ENCODE measurements at regions not wholly inside any gene's neighbourhood (a gene's known extent, or its start where the extent isn't known, plus 50 kb on each side); places are given as distances from the start of the nearest gene placed in this dataset.

DNA sequence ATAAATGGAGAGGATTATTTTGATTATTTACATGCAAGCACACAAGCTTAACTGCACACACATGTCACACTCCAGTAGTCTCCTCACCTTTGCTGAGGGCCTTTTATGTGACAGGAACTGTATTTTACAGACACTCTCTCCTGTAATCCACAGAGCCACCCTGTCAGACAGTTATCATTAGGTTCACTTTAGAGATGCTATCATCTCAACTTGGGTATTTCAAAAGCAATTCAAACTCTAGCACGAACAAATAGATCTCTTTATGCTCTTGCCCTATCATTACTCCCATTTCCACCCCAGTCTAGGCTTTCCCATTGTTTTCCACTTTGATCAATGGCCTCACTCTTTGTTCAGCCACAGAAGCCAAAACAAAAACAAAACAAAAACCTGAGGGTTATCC is 281.2 kb upstream of the EPHA4 start:
- TF ChIP-seq, protein P1, sequence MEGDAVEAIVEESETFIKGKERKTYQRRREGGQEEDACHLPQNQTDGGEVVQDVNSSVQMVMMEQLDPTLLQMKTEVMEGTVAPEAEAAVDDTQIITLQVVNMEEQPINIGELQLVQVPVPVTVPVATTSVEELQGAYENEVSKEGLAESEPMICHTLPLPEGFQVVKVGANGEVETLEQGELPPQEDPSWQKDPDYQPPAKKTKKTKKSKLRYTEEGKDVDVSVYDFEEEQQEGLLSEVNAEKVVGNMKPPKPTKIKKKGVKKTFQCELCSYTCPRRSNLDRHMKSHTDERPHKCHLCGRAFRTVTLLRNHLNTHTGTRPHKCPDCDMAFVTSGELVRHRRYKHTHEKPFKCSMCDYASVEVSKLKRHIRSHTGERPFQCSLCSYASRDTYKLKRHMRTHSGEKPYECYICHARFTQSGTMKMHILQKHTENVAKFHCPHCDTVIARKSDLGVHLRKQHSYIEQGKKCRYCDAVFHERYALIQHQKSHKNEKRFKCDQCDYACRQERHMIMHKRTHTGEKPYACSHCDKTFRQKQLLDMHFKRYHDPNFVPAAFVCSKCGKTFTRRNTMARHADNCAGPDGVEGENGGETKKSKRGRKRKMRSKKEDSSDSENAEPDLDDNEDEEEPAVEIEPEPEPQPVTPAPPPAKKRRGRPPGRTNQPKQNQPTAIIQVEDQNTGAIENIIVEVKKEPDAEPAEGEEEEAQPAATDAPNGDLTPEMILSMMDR (conservative IDR thresholded peaks at IDR 0.05 in 1 of 2, IDR thresholded peaks at IDR 0.05 in 1 of 2; ENCODE audit: extremely low read depth in 1 of 2, insufficient read depth in 1 of 2, low read depth in 1 of 2, low read length in 2 of 2), result no peak
- TF ChIP-seq EZH2 (IDR thresholded peaks at IDR 0.05; ENCODE audit: borderline replicate concordance, low read length), result no peak

Measured in mammary epithelial cell (primary cell).